GM23248 (cell line): ENCODE measurements at regions not wholly inside any gene's neighbourhood (a gene's known extent, or its start where the extent isn't known, plus 50 kb on each side); places are given as distances from the start of the nearest gene placed in this dataset.

Experiments
- DNase-seq: peaks from one replicate; pipeline ENCODE4 v3.0.0-alpha.2; 2015
- H2AFZ ChIP-seq: fragments of 200-600 bp; sonication (generic); 2 replicates; pipeline ENCODE4 v1.6.1; 2016; ENCODE audit warnings: antibody characterized with exemption
- H3F3A ChIP-seq: fragments of 200-600 bp; sonication (generic); 2 replicates; pipeline ENCODE4 v1.6.1; 2016; ENCODE audit warnings: mild to moderate bottlenecking, antibody characterized with exemption, mixed run types; ENCODE audit not compliant: insufficient read depth
- H3K27ac ChIP-seq: fragments of 200-600 bp; sonication (generic); 2 replicates; pipeline ENCODE4 v1.5.1; 2016; ENCODE audit warnings: mild to moderate bottlenecking
- H3K27me3 ChIP-seq: fragments of 200-600 bp; sonication (generic); replicated peaks from 2 replicates; pipeline ENCODE4 v1.6.1; 2016; ENCODE audit warnings: mild to moderate bottlenecking; ENCODE audit not compliant: insufficient read depth
- H3K36me3 ChIP-seq: fragments of 200-600 bp; sonication (generic); 2 replicates; pipeline ENCODE4 v1.6.1; 2016; ENCODE audit warnings: low read depth, mild to moderate bottlenecking
- H3K4me1 ChIP-seq: fragments of 200-600 bp; sonication (generic); 2 replicates; pipeline ENCODE4 v1.6.1; 2016; ENCODE audit warnings: mild to moderate bottlenecking; ENCODE audit not compliant: insufficient read depth
- H3K4me2 ChIP-seq: fragments of 200-600 bp; sonication (generic); one replicate; pipeline ENCODE4 v1.6.1; 2016; ENCODE audit warnings: mild to moderate bottlenecking; ENCODE audit not compliant: unreplicated experiment
- H3K4me3 ChIP-seq: fragments of 200-600 bp; sonication (generic); 2 replicates; pipeline ENCODE4 v1.5.1; 2016; ENCODE audit warnings: mild to moderate bottlenecking
- H3K79me2 ChIP-seq: fragments of 200-600 bp; sonication (generic); 2 replicates; pipeline ENCODE4 v1.6.1; 2016; ENCODE audit warnings: mild to moderate bottlenecking; ENCODE audit not compliant: insufficient read depth
- H3K9ac ChIP-seq: fragments of 200-600 bp; sonication (generic); 2 replicates; pipeline ENCODE4 v1.6.1; 2016; ENCODE audit warnings: mild to moderate bottlenecking
- H3K9me2 ChIP-seq: fragments of 200-600 bp; sonication (generic); 2 replicates; pipeline ENCODE4 v1.6.1; 2016; ENCODE audit warnings: mixed run types, mild to moderate bottlenecking, moderate library complexity; ENCODE audit not compliant: insufficient read depth
- H3K9me3 ChIP-seq: fragments of 200-600 bp; sonication (generic); one replicate; pipeline ENCODE4 v1.6.1; 2017; ENCODE audit warnings: low read depth
- H4K20me1 ChIP-seq: fragments of 200-600 bp; sonication (generic); 2 replicates; pipeline ENCODE4 v1.6.0; 2016; ENCODE audit not compliant: insufficient read depth
- EZH2 ChIP-seq: fragments of 200-600 bp; sonication (generic); IDR thresholded peaks from 2 replicates; pipeline ENCODE4 v1.6.1; 2018; ENCODE audit warnings: antibody characterized with exemption, mild to moderate bottlenecking; ENCODE audit not compliant: insufficient read depth, poor library complexity, severe bottlenecking
- EZH2phosphoT487 ChIP-seq: fragments of 200-600 bp; sonication (generic); IDR thresholded peaks from 2 replicates; pipeline ENCODE4 v1.6.1; 2018; ENCODE audit warnings: antibody characterized with exemption, moderate library complexity, mild to moderate bottlenecking, low read depth; ENCODE audit not compliant: insufficient read depth
- WGBS, 2 experiments: methylation state at CpG; one replicate each; pipeline ENCODE4 v1.1.6; 2015 to 2017; ENCODE audit warnings: low lambda C conversion rate in 2 of 2, low coverage in 1 of 2; ENCODE audit errors: missing lambda C conversion rate in 2 of 2; 5-methylcytosine and 5-hydroxymethylcytosine counted together
- in situ Hi-C: fragments of 300-500 bp; cut with MboI; formaldehyde crosslinking; loops from 2 replicates; pipeline ENCODE4 v1.15.0; 2020

- no peak for DNase-seq
- in situ Hi-C loops, result no loop called here
- 34 to 44% methylated on average over 2 of the region's 2 CpGs for WGBS, 2 experiments
Observed at GRCh38 chr5:68383888-68384310, 168.3 kb downstream of the PIK3R1 start.

GRCh38 chr5:68384936-68385594, 169.5 kb downstream of the PIK3R1 start:
- H3K36me3 ChIP-seq, result no peaks in the 10 kb centered on the region
- TF ChIP-seq EZH2 (no peak), EZH2phosphoT487 (no peak)
- no peak for DNase-seq
- no peak overlapping the region for H3K9ac ChIP-seq
- H3K9me3 ChIP-seq, result no peaks in the 10 kb centered on the region
- H3K4me3 ChIP-seq, result no peak overlapping the region
- H3K27me3 ChIP-seq, result no peaks in the 10 kb centered on the region
- 95 to 100% methylated on average over 2 of the region's 2 CpGs for WGBS, 2 experiments
- no peaks in the 10 kb centered on the region for H3K9me2 ChIP-seq
- H3K4me2 ChIP-seq, result no peak overlapping the region
- H3K27ac ChIP-seq, result no peak overlapping the region
- no peaks in the 10 kb centered on the region for H3F3A ChIP-seq
- no peak overlapping the region for H2AFZ ChIP-seq
- H3K4me1 ChIP-seq, result no peaks in the 10 kb centered on the region
- no peaks in the 10 kb centered on the region for H4K20me1 ChIP-seq
- no peaks in the 10 kb centered on the region for H3K79me2 ChIP-seq
- in situ Hi-C loops, result no loop called here

More at GRCh38 chr5:68383888-68384310, 168.3 kb downstream of the PIK3R1 start:
- H3K4me3 ChIP-seq, result no peak overlapping the region
- H3K4me1 ChIP-seq, result no peaks in the 10 kb centered on the region
- H2AFZ ChIP-seq, result no peak overlapping the region
- H3K79me2 ChIP-seq, result no peaks in the 10 kb centered on the region
- no peak overlapping the region for H3K4me2 ChIP-seq
- no peaks in the 10 kb centered on the region for H3K27me3 ChIP-seq
- no peak overlapping the region for H3K27ac ChIP-seq
- H3F3A ChIP-seq, result no peaks in the 10 kb centered on the region
- H3K9me2 ChIP-seq, result no peaks in the 10 kb centered on the region
- no peaks in the 10 kb centered on the region for H3K36me3 ChIP-seq
- no peaks in the 10 kb centered on the region for H3K9me3 ChIP-seq
- TF ChIP-seq EZH2phosphoT487, result no peak
- no peak for TF ChIP-seq EZH2
- H3K9ac ChIP-seq, result no peak overlapping the region
- H4K20me1 ChIP-seq, result no peaks in the 10 kb centered on the region

- no peak overlapping the region for H3K27ac ChIP-seq
- no peaks in the 10 kb centered on the region for H4K20me1 ChIP-seq
- H3K4me2 ChIP-seq, result no peak overlapping the region
- no peak overlapping the region for H3K4me3 ChIP-seq
- in situ Hi-C loops, result no loop called here
- TF ChIP-seq EZH2 (no peak), EZH2phosphoT487 (no peak)
- H3K9me2 ChIP-seq, result no peaks in the 10 kb centered on the region
- no peaks in the 10 kb centered on the region for H3K27me3 ChIP-seq
- no peak overlapping the region for H2AFZ ChIP-seq
- H3K36me3 ChIP-seq, result no peaks in the 10 kb centered on the region
- no peaks in the 10 kb centered on the region for H3F3A ChIP-seq
- DNase-seq, result no peak
- H3K79me2 ChIP-seq, result no peaks in the 10 kb centered on the region
- H3K9ac ChIP-seq, result no peak overlapping the region
- WGBS, 2 experiments, result 63 to 64% methylated on average over 2 of the region's 2 CpGs
- H3K9me3 ChIP-seq, result no peaks in the 10 kb centered on the region
- no peaks in the 10 kb centered on the region for H3K4me1 ChIP-seq
Observed at GRCh38 chr5:68385936-68386335, 170.4 kb downstream of the PIK3R1 start.

- Histone ChIP-seq H2AFZ (no peak overlapping the region), H3K9me3 (no peaks in the 10 kb centered on the region), H3K27me3 (no peaks in the 10 kb centered on the region), H3K4me2 (no peak overlapping the region), H3K9ac (no peak overlapping the region), H3K27ac (no peak overlapping the region), H4K20me1 (no peaks in the 10 kb centered on the region), H3F3A (no peaks in the 10 kb centered on the region), H3K79me2 (no peaks in the 10 kb centered on the region), H3K4me1 (no peaks in the 10 kb centered on the region), H3K9me2 (no peaks in the 10 kb centered on the region), H3K4me3 (no peak overlapping the region), H3K36me3 (no peaks in the 10 kb centered on the region)
- no peak for TF ChIP-seq EZH2phosphoT487
- TF ChIP-seq EZH2, result no peak
- DNase-seq, result no peak
- WGBS, 2 experiments, result 94 to 99% methylated on average over 4 of the region's 4 CpGs
- in situ Hi-C loops, result no loop called here
Observed at GRCh38 chr5:68387074-68387796, 171.7 kb downstream of the PIK3R1 start.
